HEK293 (cell line): ENCODE measurements at regions not wholly inside any gene's neighbourhood (a gene's known extent, or its start where the extent isn't known, plus 50 kb on each side); places are given as distances from the start of the nearest gene placed in this dataset.
A peak's percentile ranks its signal among the peaks of the same experiment; 100 is the strongest.

Source experiments
- CTCF ChIA-PET: fragments of 350-600 bp; formaldehyde crosslinking; extraction: SDS; loops from one replicate; lab custom pipeline; 2021; ENCODE audit warnings: antibody characterized with exemption; lab: Yijun Ruan, JAX
- POLR2A ChIA-PET: fragments of 300-600 bp; formaldehyde crosslinking; extraction: SDS; loops from one replicate; lab custom pipeline; 2020; ENCODE audit warnings: antibody characterized with exemption, inconsistent platforms; lab: Yijun Ruan, JAX
- H3K27ac ChIP-seq: fragments of 200-500 bp; sonication (Bioruptor generic); 2 replicates; pipeline ENCODE4 v1.5.1; 2014; ENCODE audit warnings: low read depth, low read length, control low read depth, inconsistent platforms; ENCODE audit errors: extremely low read depth
- H3K36me3 ChIP-seq, 2 experiments: fragments of 200-500 bp in 1 of 2; sonication (Bioruptor generic) in 1 of 2; 1 replicate in 1 of 2; 2 replicates in 1 of 2; pipeline ENCODE4 v1.5.1; 2014 to 2017; ENCODE audit warnings: inconsistent platforms in 2 of 2, low read length in 2 of 2; ENCODE audit not compliant: control insufficient read depth in 2 of 2, insufficient read depth in 1 of 2
- H3K4me1 ChIP-seq: fragments of 200-500 bp; sonication (Bioruptor generic); 2 replicates; pipeline ENCODE4 v1.5.1; 2014; ENCODE audit warnings: mild to moderate bottlenecking, low read length, inconsistent platforms; ENCODE audit not compliant: control insufficient read depth, insufficient read depth
- H3K4me3 ChIP-seq: 2 replicates; pipeline ENCODE4 v1.5.1; 2011; ENCODE audit warnings: low read depth, mild to moderate bottlenecking, control low read depth, low read length, moderate library complexity
- H3K9me3 ChIP-seq: fragments of 200-500 bp; sonication (Bioruptor generic); 2 replicates; pipeline ENCODE4 v1.5.1; 2014; ENCODE audit warnings: low read depth, low read length, inconsistent platforms; ENCODE audit not compliant: control insufficient read depth, insufficient read depth
- GLIS2 ChIP-seq: fragments of 450-650 bp; formaldehyde crosslinking; IDR thresholded peaks from 2 replicates; pipeline ENCODE4 v1.5.1; 2016; ENCODE audit warnings: missing biosample characterization, missing genetic modification characterization
- HOXD13 ChIP-seq: sonication (generic); formaldehyde crosslinking; IDR thresholded peaks from 2 replicates; pipeline ENCODE4 v1.8.0; 2022; ENCODE audit warnings: missing genetic modification reagents, borderline replicate concordance
- KLF10 ChIP-seq: fragments of 450-650 bp; IDR thresholded peaks from 2 replicates; pipeline ENCODE4 v1.5.1; 2018; ENCODE audit warnings: missing biosample characterization, mild to moderate bottlenecking, missing genetic modification characterization
- ZNF16 ChIP-seq: fragments of 450-650 bp; formaldehyde crosslinking; IDR thresholded peaks from 2 replicates; pipeline ENCODE4 v1.5.1; 2016; ENCODE audit warnings: low read depth, missing biosample characterization, missing genetic modification characterization
- ZNF341 ChIP-seq: fragments of 450-650 bp; formaldehyde crosslinking; IDR thresholded peaks from 2 replicates; pipeline ENCODE4; 2016; ENCODE audit warnings: low read depth, missing biosample characterization, missing genetic modification characterization
- ZNF366 ChIP-seq: fragments of 450-650 bp; formaldehyde crosslinking; conservative IDR thresholded peaks from 2 replicates; pipeline ENCODE4 v1.5.1; 2016; ENCODE audit warnings: missing biosample characterization, missing genetic modification characterization
- ZNF449 ChIP-seq: fragments of 450-650 bp; formaldehyde crosslinking; IDR thresholded peaks from 2 replicates; pipeline ENCODE4 v1.5.1; 2017; ENCODE audit warnings: missing biosample characterization, mild to moderate bottlenecking, missing genetic modification characterization, moderate library complexity
- ZNF510 ChIP-seq: fragments of 450-650 bp; formaldehyde crosslinking; IDR thresholded peaks from 2 replicates; pipeline ENCODE4 v1.5.1; 2018; ENCODE audit warnings: mild to moderate bottlenecking, missing genetic modification characterization, missing biosample characterization; ENCODE audit not compliant: insufficient replicate concordance
- ZNF629 ChIP-seq: fragments of 450-650 bp; formaldehyde crosslinking; IDR thresholded peaks from 2 replicates; pipeline ENCODE4 v1.5.1; 2017; ENCODE audit warnings: missing biosample characterization, missing genetic modification characterization
- ZNF777 ChIP-seq: fragments of 450-650 bp; formaldehyde crosslinking; IDR thresholded peaks from 2 replicates; pipeline ENCODE4 v1.5.1; 2017; ENCODE audit warnings: missing biosample characterization, missing genetic modification characterization, borderline replicate concordance
- ZNF843 ChIP-seq: fragments of 450-650 bp; formaldehyde crosslinking; IDR thresholded peaks from 2 replicates; pipeline ENCODE4 v1.5.1; 2016; ENCODE audit warnings: missing biosample characterization, missing genetic modification characterization
- ZSCAN16 ChIP-seq: fragments of 450-650 bp; formaldehyde crosslinking; IDR thresholded peaks from 2 replicates; pipeline ENCODE4 v1.5.1; 2016; ENCODE audit warnings: missing biosample characterization, missing genetic modification characterization
- ZSCAN18 ChIP-seq: fragments of 450-650 bp; formaldehyde crosslinking; IDR thresholded peaks from 2 replicates; pipeline ENCODE4 v1.5.1; 2016; ENCODE audit warnings: missing biosample characterization, missing genetic modification characterization
- TF ChIP-seq, protein P1 (sequence below): fragments of 450-650 bp; formaldehyde crosslinking; IDR thresholded peaks from 2 replicates; pipeline ENCODE4 v1.5.1; 2017; ENCODE audit warnings: missing biosample characterization, missing genetic modification characterization
- TF ChIP-seq, protein P2 (sequence below): fragments of 450-650 bp; formaldehyde crosslinking; IDR thresholded peaks from 2 replicates; pipeline ENCODE4 v1.5.1; 2016; ENCODE audit warnings: missing biosample characterization, missing genetic modification characterization

DNA sequence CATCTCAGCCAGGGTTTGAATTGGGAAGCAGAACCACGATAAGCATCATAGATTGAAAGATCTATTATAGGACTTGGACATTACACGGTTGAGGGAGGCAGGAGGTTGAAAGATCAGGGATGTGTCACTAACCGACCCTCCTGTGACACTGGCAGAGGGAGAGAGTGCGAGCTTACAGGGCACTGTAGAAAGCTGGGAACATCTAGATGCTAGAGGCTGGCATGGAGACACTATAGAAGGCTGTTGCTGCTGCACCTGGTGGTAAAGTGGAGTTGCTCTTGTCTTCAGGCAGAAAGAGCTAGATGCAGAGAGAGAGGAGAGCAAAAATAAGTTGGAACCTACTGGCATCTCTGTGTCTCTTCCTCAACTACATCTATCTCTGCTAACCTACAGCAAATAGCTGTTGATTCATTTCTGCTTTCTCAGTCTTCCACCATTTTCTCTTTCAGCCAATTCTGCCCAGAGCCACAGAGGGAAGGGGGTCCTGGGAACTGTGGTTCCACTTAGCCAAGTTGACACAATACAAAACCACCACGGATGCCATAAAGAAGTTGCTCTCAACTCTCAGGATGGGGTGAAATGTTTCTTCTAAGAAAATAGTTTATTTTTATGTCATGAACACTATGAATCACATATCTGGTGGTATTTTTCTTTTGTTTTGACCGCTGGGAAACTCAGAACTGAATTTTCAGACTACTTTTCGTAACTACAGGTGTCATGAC lies 155.9 kb downstream of the ZNF281 start:
- CTCF ChIA-PET: interaction anchor here (0.6 to 0.7 kb wide), 3 partner anchors 483 to 703 kb away, joined by 3 to 5 read pairs (median 3); no protein-coding TSS in a partner anchor
- TF ChIP-seq ZNF843 (tag by site-specific recombination) (no peak), ZNF777 (tag by site-specific recombination) (no peak), ZNF366 (tag by site-specific recombination) (no peak), ZSCAN18 (no peak), KLF10 (no peak), HOXD13 (CRISPR knock-in tag) (no peak), ZNF510 (tag by site-specific recombination) (no peak)
- TF ChIP-seq, protein P1, sequence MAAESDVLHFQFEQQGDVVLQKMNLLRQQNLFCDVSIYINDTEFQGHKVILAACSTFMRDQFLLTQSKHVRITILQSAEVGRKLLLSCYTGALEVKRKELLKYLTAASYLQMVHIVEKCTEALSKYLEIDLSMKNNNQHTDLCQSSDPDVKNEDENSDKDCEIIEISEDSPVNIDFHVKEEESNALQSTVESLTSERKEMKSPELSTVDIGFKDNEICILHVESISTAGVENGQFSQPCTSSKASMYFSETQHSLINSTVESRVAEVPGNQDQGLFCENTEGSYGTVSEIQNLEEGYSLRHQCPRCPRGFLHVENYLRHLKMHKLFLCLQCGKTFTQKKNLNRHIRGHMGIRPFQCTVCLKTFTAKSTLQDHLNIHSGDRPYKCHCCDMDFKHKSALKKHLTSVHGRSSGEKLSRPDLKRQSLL (tag by site-specific recombination): 0 out of 2 replicates have a peak, but pooled peaks have one; percentile 21
- TF ChIP-seq, all 188 proteins: peak for 1
- POLR2A ChIA-PET: no interaction called here

DNA sequence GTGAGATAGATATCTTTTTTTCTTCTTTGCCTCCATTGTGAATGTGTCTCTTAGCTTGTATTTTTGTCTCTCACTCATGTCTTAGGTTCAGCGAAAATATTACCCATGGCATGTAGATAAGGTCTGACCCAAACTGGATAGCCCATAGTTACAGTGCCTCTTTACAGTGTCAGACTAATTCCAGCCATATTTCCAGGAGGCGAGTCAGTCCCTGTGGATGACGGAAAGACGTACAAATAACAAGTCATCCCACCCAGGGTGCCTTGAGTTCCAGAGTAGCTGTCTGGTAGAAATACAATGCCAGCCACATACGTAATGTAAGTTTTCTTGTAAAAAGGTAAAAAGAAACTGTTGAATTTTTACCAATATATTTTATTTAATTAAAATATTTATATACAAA lies 157.3 kb downstream of the ZNF281 start:
- no peaks in the 10 kb centered on the region for H3K9me3 ChIP-seq
- H3K4me1 ChIP-seq: no peaks in the 10 kb centered on the region
- TF ChIP-seq ZNF341 (tag by site-specific recombination) (no peak), ZSCAN16 (tag by site-specific recombination) (no peak), GLIS2 (tag by site-specific recombination) (no peak), ZNF16 (tag by site-specific recombination) (no peak), ZNF629 (tag by site-specific recombination) (no peak)
- TF ChIP-seq, protein P2, sequence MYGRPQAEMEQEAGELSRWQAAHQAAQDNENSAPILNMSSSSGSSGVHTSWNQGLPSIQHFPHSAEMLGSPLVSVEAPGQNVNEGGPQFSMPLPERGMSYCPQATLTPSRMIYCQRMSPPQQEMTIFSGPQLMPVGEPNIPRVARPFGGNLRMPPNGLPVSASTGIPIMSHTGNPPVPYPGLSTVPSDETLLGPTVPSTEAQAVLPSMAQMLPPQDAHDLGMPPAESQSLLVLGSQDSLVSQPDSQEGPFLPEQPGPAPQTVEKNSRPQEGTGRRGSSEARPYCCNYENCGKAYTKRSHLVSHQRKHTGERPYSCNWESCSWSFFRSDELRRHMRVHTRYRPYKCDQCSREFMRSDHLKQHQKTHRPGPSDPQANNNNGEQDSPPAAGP (tag by site-specific recombination): no peak
- POLR2A ChIA-PET: no interaction called here
- no peaks in the 10 kb centered on the region for H3K36me3 ChIP-seq
- CTCF ChIA-PET: interaction anchor here (0.5 to 0.6 kb wide), 3 partner anchors 14 to 110 kb away, joined by 3 to 4 read pairs (median 3); no protein-coding TSS in a partner anchor
- no peak overlapping the region for H3K4me3 ChIP-seq
- H3K27ac ChIP-seq: no peak overlapping the region

More for the DNA sequence above, 155.9 kb downstream of the ZNF281 start:
- H3K9me3 ChIP-seq: no peaks in the 10 kb centered on the region
- no peak overlapping the region for H3K4me3 ChIP-seq
- no peaks in the 10 kb centered on the region for H3K36me3 ChIP-seq
- no peak overlapping the region for H3K27ac ChIP-seq
- no peaks in the 10 kb centered on the region for H3K4me1 ChIP-seq

DNA sequence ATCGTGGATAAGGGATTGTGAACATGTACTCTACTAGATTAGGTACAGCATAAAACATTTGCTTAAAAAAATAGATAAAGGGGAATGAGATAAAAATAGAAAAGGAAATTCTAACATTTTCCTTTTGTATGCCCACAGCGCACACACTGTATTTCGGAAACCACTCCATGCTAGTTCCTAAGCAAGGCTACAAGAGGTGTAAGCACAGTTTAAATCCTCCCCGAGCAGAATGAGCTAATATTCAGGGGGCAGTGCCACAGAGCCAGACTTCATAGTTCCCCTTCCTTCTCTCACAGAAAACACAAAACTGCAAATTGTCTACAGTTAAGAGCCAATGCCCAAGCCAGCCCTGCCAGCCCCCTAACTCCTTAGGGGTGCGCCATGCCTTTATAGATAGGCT lies 159.4 kb downstream of the ZNF281 start:
- H3K27ac ChIP-seq: no peak overlapping the region
- no peak for TF ChIP-seq ZNF449 (tag by site-specific recombination)
- H3K4me1 ChIP-seq: no peaks in the 10 kb centered on the region
- H3K36me3 ChIP-seq: no peaks in the 10 kb centered on the region
- POLR2A ChIA-PET: no interaction called here
- no peak overlapping the region for H3K4me3 ChIP-seq
- H3K9me3 ChIP-seq: no peaks in the 10 kb centered on the region
- CTCF ChIA-PET: interaction anchor here (0.6 to 0.8 kb wide), 2 partner anchors 15 to 166 kb away, joined by 3 read pairs; no protein-coding TSS in a partner anchor
